OCI-M2 (cell line): ENCODE measurements at regions not wholly inside any gene's neighbourhood (a gene's known extent, or its start where the extent isn't known, plus 50 kb on each side); places are given as distances from the start of the nearest gene placed in this dataset.

ENCODE experiments used
- DNase-seq: peaks from one replicate; lab custom pipeline; 2025; ENCODE audit not compliant: unreplicated experiment; lab: John Stamatoyannopoulos, UW

DNA sequence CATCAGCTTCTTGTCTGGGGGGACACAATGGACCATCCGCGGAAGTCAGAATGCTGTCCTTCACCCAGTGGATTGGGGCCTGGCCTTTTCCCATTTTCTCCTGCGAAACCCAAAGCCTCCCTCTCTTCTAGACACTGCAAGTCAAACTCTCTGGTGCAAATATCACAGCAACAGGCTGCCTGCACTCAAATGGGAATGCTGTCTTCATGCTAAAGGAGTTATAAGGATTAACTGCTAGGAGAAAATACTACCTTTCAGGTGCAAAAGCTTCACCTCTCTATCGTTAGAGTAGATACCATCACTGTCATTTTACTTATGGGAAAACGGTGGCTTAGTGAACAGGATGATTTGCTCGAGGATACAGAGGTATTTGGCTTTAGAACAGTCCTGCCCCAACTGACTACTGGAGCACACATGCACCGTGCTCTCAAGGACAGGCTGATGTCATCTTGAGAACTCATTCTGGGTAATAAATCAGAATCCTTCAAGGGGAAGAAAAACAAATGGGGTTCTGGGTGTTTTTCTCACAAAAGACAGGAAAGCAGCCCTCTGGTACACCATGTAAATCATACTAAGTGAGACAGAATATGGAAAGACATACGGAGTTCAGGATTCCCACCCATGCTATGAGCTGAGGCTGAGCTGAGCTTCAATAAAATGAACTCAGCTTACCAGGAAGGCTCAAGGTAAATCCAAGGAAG, 100.9 kb downstream of the SAMD9 start:
- DNase-seq = no peak

GRCh38 chr7:93015779-93016481, 101.8 kb downstream of the SAMD9 start:
- DNase-seq = no peak

DNA sequence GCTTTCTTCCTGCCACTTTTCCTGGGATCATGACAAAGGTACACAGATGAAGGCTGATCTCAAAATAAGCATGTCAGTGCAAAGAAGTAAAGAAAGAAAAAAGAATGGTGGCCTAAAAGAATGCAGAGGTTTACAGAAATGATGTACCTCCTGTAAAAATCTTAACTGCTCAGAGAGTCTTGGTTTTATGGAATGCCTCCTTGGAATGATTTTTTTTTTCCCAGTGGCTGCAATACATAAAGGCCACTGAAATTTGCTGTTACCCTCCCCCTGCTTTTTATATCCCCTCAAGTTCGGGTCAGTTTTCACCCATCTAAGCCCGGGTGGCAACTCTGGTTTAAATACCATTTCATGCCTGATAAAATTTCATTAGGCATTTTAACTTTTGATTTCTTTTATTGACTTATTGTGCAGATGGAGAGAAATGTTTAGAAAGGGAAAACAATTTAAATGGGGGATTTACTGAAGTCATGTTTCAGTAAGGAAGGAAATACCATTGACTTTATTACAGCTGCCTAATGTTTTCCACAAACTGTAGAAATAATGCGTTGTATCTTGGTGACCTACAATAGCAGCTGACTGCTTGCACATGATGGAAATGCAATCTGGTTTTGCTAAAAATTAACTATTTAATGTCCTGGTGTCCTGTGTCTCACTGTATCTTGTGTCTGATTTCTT, 102.5 kb downstream of the SAMD9 start:
- no peak for DNase-seq

DNA sequence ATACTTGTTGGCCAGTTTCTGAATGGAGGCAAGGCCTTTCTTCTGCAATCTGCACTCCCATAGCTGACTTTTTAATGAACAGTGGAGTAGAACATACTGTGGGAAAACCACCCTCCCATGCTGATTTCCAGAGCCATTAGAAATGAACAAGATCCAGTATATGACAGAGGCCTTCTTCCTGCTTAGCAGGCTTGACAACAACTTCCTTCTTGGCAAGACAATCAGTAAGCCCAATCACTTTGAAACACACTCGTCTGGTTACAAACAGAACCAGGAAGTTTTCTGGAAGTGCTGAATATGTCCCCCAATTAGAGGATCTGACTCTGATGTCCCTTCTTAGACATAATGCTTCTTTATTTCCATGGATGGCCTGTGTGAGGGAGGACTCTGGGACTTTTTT, 103.4 kb downstream of the SAMD9 start:
- no peak for DNase-seq

GRCh38 chr7:93013446-93014061, 104.2 kb downstream of the SAMD9 start:
- no peak for DNase-seq

- no peak for DNase-seq
Measured at GRCh38 chr7:93011351-93012294, 106.2 kb downstream of the SAMD9 start.

DNA sequence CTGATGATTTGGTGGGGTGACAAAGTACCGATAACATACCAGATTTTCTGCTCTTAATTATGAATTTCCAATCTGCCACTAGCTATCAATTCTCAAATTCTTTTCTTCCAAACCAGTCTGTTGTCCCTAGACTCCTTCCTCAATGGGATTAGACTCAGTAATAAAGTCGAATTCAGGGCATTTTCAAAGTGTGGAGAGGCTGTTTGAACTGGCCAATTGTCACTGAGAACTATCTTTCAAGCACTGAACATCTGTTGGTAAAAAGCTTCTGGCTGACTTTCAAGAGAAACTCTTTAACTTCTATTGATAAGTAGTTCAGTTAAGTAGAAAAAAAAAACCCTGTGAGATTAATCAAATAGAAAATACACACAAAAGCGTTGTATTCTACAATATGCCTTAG, 108.9 kb downstream of the SAMD9 start:
- no peak for DNase-seq

DNA sequence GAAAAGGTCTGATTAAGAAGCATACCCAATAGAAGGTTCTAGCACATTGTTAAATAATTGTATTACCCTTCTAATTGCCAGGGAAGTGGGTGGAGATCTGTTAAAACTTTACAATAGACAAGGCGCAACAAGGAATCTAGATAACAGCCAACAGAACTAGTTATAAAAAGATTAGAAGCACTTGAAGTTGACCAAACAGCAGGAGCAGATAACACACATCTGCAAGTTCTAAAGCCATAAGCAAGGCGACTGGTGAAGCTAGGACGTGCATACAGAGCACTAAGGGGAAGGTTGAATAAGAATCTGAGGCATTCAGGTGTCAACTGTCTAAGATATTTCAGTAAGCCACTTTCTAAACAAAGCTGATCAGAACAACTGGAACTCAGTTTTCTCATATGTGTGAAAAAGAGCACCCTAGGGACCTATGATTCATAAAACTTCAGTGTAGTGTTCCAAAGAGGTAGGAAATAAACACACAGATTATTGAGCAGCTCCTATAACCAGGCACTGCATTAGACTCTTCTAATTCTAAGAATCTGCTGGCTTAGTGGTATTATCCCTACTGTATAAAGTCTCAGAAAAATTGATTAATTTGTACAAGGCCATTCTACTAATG, 111.2 kb downstream of the SAMD9 start:
- DNase-seq = peak; percentile 9

- DNase-seq = no peak
Measured at GRCh38 chr7:93004906-93005305, 112.9 kb downstream of the SAMD9 start.

DNA sequence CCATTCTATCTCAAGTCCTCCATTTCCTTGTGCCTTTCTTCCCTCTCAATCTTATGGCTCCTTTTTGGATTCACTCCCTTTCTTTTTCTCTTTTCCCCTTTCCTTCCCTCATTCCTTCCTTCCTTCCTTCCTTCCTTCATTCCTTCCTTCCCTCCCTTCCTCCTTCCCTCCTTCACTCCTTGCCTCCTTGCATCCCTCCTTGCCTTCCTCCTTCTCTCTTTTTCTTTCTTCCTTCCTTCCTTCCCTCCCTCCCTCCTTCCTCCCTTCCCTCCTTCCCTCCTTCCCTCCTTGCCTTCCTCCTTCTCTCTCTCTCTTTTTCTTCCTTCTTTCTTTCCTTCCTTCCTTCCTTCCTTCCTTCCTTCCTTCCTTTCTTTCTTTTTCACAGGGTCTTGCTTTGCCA, 120.1 kb downstream of the SAMD9 start:
- no peak for DNase-seq

DNA sequence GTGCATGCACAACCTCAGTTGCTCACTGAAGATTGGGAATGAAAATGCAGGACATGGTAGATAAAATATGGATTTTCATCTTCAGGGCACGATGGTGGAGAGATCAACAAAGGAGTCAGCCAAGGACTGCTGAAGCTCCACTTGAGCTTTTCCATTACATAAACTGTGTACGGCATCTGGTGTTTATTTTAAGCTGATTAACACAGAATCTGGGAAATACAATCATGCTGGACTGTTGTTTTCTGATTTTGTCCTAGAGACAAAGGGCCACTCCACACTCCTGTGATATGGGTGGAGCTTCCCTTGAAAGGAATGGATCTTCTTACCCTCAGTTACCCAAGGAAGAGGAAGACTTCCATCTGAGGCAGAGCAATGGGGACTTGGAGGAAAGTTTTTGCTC, 120.6 kb downstream of the SAMD9 start:
- no peak for DNase-seq

DNA sequence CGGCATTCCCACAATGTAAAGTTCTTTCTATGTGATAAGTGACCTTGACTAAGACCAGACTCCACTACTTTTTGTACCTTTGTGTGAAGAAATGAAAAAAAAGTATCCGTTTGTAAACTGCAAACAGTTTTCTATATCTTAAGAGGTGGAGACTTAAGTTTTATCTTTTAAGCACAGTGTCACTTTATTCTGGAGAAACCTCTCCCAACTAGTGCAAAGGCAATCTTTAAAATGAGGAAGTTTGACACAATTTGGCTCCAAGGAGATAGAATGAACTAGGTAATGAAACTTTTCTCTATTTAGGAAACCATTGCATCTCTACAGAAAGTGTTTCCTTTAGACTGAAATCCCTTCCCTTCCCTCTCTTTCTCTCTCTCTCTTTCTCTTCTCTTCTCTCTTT, 122.9 kb downstream of the SAMD9 start:
- DNase-seq = no peak

GRCh38 chr7:92992932-92993331, 124.8 kb downstream of the SAMD9 start:
- no peak for DNase-seq

DNA sequence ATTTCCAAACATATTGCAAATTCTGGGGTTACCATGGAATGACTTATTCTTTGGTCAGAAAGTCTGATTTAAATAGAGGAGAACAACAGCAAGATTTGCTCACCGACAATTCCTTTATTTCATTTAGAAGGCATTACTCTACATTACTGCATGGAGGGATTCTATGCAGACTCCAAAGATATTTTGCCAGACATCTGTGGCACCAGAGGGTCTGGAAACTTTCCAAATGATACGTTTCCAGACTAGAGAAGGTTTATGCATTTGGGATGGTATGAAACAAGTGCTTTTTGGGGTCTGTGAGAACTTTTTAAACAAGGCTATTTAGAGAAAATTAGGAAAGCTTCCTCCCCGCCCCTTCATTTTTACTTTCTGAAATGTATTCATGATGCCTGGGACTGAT, 125.3 kb downstream of the SAMD9 start:
- no peak for DNase-seq

- DNase-seq = no peak
Measured at GRCh38 chr7:92991190-92991589, 126.6 kb downstream of the SAMD9 start.

GRCh38 chr7:92988941-92989545, 128.7 kb downstream of the SAMD9 start:
- DNase-seq = no peak

GRCh38 chr7:92988051-92988450, 129.7 kb downstream of the SAMD9 start:
- DNase-seq = no peak

DNA sequence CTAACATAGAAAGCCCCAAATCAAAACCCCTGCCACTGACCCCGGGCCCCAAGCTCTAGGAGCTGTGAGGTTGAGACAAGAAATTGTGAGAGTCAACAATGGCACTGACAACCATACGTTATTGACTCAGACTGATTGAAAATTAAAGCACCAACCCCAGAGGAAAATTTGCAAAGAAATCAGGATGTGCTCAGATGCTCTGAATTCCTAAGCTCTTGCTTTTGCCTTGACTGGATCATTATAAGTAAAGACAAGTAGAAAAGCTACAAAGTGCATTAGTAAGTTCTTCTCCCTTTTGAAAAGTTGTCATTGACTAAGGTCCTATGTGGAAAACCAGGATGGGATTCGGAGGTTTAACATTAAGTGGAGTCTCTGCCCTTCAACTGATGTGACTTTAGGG, 130.2 kb downstream of the SAMD9 start:
- DNase-seq = no peak

- DNase-seq = no peak
Measured at GRCh38 chr7:92987095-92987494, 130.7 kb downstream of the SAMD9 start.

- DNase-seq = no peak
Measured at GRCh38 chr7:92982928-92983327, 134.9 kb downstream of the SAMD9 start.
